MCF 10A (cell line): ENCODE measurements at regions not wholly inside any gene's neighbourhood (a gene's known extent, or its start where the extent isn't known, plus 50 kb on each side); places are given as distances from the start of the nearest gene placed in this dataset.

Experiments used
- BruUV-seq: library from RNA; stranded (reverse); fragments of 400-500 nt; replicated peaks from 2 replicates; lab custom pipeline; 2021; lab: Mats Ljungman, UMichigan
- CTCF ChIA-PET: fragments of 300-600 bp; sonication (Branson Sonifier 250); formaldehyde crosslinking; extraction: SDS; loops from one replicate; lab custom pipeline; 2021; ENCODE audit warnings: antibody characterized with exemption, inconsistent platforms; lab: Yijun Ruan, JAX
- POLR2A ChIA-PET: fragments of 300-600, 350-650 bp; sonication (Branson Sonifier 250); formaldehyde crosslinking; extraction: SDS; loops from one replicate; lab custom pipeline; 2020; ENCODE audit warnings: antibody characterized with exemption, inconsistent platforms; lab: Yijun Ruan, JAX
- DNase-seq: peaks from one replicate; pipeline ENCODE4 v3.0.0-alpha.2; 2018; ENCODE audit not compliant: unreplicated experiment
- H3K27ac Mint-ChIP-seq: one replicate; pipeline ENCODE4 v1.8.0; 2022; ENCODE audit warnings: mild to moderate bottlenecking, low read depth, mixed read lengths; ENCODE audit not compliant: unreplicated experiment
- H3K27me3 Mint-ChIP-seq: one replicate; pipeline ENCODE4 v1.8.0; 2022; ENCODE audit warnings: mixed read lengths; ENCODE audit not compliant: insufficient read depth, unreplicated experiment
- H3K36me3 Mint-ChIP-seq: one replicate; pipeline ENCODE4 v1.8.0; 2022; ENCODE audit warnings: mild to moderate bottlenecking, moderate library complexity, mixed read lengths; ENCODE audit not compliant: insufficient read depth, unreplicated experiment
- H3K4me1 Mint-ChIP-seq: one replicate; pipeline ENCODE4 v1.8.0; 2022; ENCODE audit warnings: mixed read lengths; ENCODE audit not compliant: insufficient read depth, unreplicated experiment
- H3K4me3 Mint-ChIP-seq: one replicate; pipeline ENCODE4 v1.8.0; 2022; ENCODE audit warnings: mild to moderate bottlenecking, moderate library complexity, mixed read lengths; ENCODE audit not compliant: unreplicated experiment
- H3K9me3 Mint-ChIP-seq: one replicate; pipeline ENCODE4 v1.8.0; 2022; ENCODE audit warnings: mixed read lengths; ENCODE audit not compliant: unreplicated experiment
- intact Hi-C: fragments of 100-400 bp; cut with micrococcal nuclease; formaldehyde crosslinking; loops from 2 replicates; pipeline ENCODE4 v1.14.1; 2022
- TF ChIP-seq, protein P1 (sequence below): fragments of 200-600 bp; IDR thresholded peaks from one replicate; pipeline ENCODE4 v1.8.0; 2022; ENCODE audit warnings: antibody characterized with exemption, mild to moderate bottlenecking; ENCODE audit not compliant: unreplicated experiment

DNA sequence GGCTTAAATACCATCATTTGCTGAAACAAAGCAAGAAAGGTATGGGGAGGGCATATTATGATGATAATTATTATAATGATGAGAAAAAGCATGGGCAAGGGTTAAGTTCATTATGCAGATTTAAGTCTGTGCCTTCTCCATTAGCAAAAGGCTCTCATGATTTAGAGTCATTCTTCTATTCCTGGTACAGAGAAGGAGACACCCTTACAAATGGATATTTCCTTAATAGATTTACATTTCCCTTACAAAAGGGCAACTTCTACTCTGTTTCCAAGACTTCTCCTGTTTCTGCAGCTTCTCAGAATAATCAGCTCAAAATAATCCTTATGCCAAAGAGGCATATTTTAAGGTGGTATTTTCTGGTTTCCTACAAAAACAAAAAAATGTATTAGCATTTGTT, 121.1 kb upstream of the CAMK1G start:
- intact Hi-C loops, result no loop called here
- Mint-ChIP-seq H3K27ac (no peak overlapping the region), H3K4me1 (peaks cover 4% of the 10 kb centered on the region), H3K4me3 (no peak overlapping the region), H3K9me3 (peaks cover 9% of the 10 kb centered on the region), H3K27me3 (peaks cover 13% of the 10 kb centered on the region), H3K36me3 (no peaks in the 10 kb centered on the region)
- BruUV-seq, result no TSS peak
- DNase-seq, result no peak
- ChIA-PET POLR2A (interaction anchor here (1.0 kb wide), 1 partner anchor 28 kb away, joined by 3 read pairs; no protein-coding TSS in a partner anchor), CTCF (interaction anchor here (0.9 to 12.7 kb wide), 6 partner anchors 14 to 260 kb away, joined by 3 to 169 read pairs (median 3); no protein-coding TSS in a partner anchor)
- TF ChIP-seq, protein P1, sequence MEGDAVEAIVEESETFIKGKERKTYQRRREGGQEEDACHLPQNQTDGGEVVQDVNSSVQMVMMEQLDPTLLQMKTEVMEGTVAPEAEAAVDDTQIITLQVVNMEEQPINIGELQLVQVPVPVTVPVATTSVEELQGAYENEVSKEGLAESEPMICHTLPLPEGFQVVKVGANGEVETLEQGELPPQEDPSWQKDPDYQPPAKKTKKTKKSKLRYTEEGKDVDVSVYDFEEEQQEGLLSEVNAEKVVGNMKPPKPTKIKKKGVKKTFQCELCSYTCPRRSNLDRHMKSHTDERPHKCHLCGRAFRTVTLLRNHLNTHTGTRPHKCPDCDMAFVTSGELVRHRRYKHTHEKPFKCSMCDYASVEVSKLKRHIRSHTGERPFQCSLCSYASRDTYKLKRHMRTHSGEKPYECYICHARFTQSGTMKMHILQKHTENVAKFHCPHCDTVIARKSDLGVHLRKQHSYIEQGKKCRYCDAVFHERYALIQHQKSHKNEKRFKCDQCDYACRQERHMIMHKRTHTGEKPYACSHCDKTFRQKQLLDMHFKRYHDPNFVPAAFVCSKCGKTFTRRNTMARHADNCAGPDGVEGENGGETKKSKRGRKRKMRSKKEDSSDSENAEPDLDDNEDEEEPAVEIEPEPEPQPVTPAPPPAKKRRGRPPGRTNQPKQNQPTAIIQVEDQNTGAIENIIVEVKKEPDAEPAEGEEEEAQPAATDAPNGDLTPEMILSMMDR, result no peak

DNA sequence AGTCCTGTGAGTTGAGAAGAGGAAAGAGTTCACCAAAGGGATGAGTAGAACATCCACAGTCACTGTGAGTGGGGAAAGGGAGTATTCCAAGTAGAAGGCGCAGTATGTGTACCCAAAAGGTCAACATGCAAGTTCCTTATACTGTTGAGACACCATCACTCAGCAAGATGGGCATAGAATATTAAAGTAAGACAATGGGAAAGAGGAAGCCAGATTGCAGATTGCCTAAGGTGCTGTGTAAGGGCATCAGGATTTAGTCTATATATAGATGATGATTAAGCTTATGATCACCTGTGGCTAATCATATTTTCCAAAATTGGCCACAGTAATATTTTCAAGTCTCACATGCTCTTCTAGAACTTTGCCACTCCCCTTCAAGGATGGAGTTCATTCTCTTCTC, 120.1 kb upstream of the CAMK1G start:
- Mint-ChIP-seq H3K4me3 (no peak overlapping the region), H3K27ac (no peak overlapping the region), H3K4me1 (no peaks in the 10 kb centered on the region), H3K36me3 (no peaks in the 10 kb centered on the region), H3K27me3 (peaks cover 2% of the 10 kb centered on the region), H3K9me3 (peaks cover 9% of the 10 kb centered on the region)
- POLR2A ChIA-PET, result interaction anchor here (0.6 to 1.3 kb wide), 3 partner anchors 8 to 49 kb away, joined by 3 to 5 read pairs (median 4); no protein-coding TSS in a partner anchor
- TF ChIP-seq, protein P1, result no peak
- BruUV-seq, result no TSS peak
- intact Hi-C loops, result no loop called here
- no peak for DNase-seq
- CTCF ChIA-PET, result interaction anchor here (0.6 to 12.7 kb wide), 5 partner anchors 24 to 289 kb away, joined by 3 to 169 read pairs (median 4); no protein-coding TSS in a partner anchor

DNA sequence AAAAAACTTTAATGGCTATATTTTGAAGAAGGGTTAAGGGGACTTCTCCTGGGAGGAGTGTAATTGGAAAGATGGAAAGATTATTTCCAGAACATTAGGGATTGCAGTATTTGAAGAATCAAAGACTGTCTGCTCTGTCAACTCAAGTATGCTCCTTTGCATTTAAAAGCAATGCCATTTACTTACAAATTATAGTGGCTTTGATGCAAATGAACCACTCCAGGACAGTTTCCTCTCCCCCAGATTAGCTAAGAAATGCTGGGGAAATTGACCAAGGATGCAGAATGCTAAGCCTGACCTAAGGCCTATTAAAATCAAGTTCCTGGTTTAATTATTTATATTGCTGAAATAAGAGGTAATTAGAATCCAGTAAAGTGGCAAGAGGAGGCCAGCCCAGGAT, 110.5 kb upstream of the CAMK1G start:
- no peak overlapping the region for H3K27ac Mint-ChIP-seq
- no peaks in the 10 kb centered on the region for H3K36me3 Mint-ChIP-seq
- ChIA-PET CTCF (interaction anchor here (1.4 kb wide), 1 partner anchor 12 kb away, joined by 4 read pairs; no protein-coding TSS in a partner anchor), POLR2A (no interaction called here)
- H3K4me3 Mint-ChIP-seq, result no peak overlapping the region
- H3K4me1 Mint-ChIP-seq, result peaks cover 5% of the 10 kb centered on the region
- TF ChIP-seq, protein P1, result no peak
- H3K9me3 Mint-ChIP-seq, result peaks cover 7% of the 10 kb centered on the region
- no peak for DNase-seq
- no TSS peak for BruUV-seq
- H3K27me3 Mint-ChIP-seq, result no peaks in the 10 kb centered on the region
- intact Hi-C loops, result no loop called here

DNA sequence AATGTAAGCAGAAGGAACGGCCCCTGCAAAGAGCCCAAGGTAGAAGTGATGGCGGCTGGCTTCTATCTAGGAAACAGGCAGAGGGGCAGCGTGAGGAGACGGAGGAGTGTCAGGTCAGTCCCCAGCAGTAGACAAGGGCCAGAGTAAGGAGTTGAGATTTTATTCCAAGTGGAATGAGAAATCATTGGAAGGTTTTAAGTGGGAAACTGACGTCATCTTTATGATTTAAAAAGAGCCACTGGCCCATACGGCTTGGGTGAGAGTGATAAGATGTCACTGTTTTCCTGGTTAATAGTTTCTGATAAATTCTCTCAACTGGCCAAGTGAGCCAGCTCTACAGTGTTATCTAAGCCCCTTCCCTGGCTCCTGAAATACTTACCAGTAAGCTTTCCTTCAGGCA, 103.2 kb upstream of the CAMK1G start:
- Mint-ChIP-seq H3K9me3 (peaks cover 10% of the 10 kb centered on the region), H3K4me3 (no peak overlapping the region), H3K27ac (no peak overlapping the region), H3K27me3 (no peaks in the 10 kb centered on the region), H3K4me1 (peaks cover 20% of the 10 kb centered on the region), H3K36me3 (no peaks in the 10 kb centered on the region)
- ChIA-PET POLR2A (no interaction called here), CTCF (interaction anchor here (0.6 to 2.1 kb wide), 7 partner anchors 9 to 1825 kb away, joined by 3 to 10 read pairs (median 3); no protein-coding TSS in a partner anchor)
- intact Hi-C loops, result no loop called here
- TF ChIP-seq, protein P1, result no peak
- BruUV-seq, result no TSS peak
- no peak for DNase-seq
